ENCODE measurements at regions not wholly inside any gene's neighbourhood (a gene's known extent, or its start where the extent isn't known, plus 50 kb on each side); places are given as distances from the start of the nearest gene placed in this dataset.

GRCh38 chrX:120819126-120819525, 56.5 kb downstream of the CT47B1 start:
- Histone ChIP-seq H3K9me1 (replicated peaks; ENCODE audit: control insufficient read depth, extremely low read depth, insufficient read depth, low read length) (no peaks in the 10 kb centered on the region), H4K20me1 (replicated peaks; ENCODE audit: control insufficient read depth, extremely low read depth, insufficient read depth, low read length) (no peaks in the 10 kb centered on the region), H3K4me1 (ENCODE audit: control insufficient read depth, extremely low read depth, insufficient read depth, low read length) (no peaks in the 10 kb centered on the region), H3K4me2 (ENCODE audit: insufficient read depth, low read length) (no peak overlapping the region), H2AFZ (ENCODE audit: low read depth, low read length) (no peak overlapping the region), H3K9me3 (replicated peaks; ENCODE audit: control insufficient read depth, insufficient read depth, low read length) (no peaks in the 10 kb centered on the region), H3K36me3 (ENCODE audit: control insufficient read depth in 2 of 2, extremely low read depth in 1 of 2, insufficient read depth in 2 of 2, low read length in 2 of 2) (no peaks in the 10 kb centered on the region), H3K27ac (ENCODE audit: insufficient read depth, low read depth, low read length) (no peak overlapping the region), H3K79me2 (ENCODE audit: control insufficient read depth, insufficient read depth, low read length) (no peaks in the 10 kb centered on the region), H3K9ac (replicated peaks; ENCODE audit: extremely low read depth, insufficient read depth, low read length) (no peak overlapping the region), H3K27me3 (ENCODE audit: control insufficient read depth in 2 of 2, insufficient read depth in 2 of 2, low read length in 2 of 2) (no peaks in the 10 kb centered on the region), H3K4me3 (replicated peaks in 1 of 3; ENCODE audit: insufficient read depth in 1 of 3, low read depth in 1 of 3, low read length in 3 of 3) (no peak overlapping the region)
- intact Hi-C loops (cut with micrococcal nuclease): no loop called here
- TF ChIP-seq CTCF (IDR thresholded peaks at IDR 0.05; ENCODE audit: extremely low read depth in 1 of 2, insufficient read depth in 1 of 2, low read depth in 1 of 2, low read length in 2 of 2) (no peak), JUN (IDR thresholded peaks at IDR 0.05; ENCODE audit: borderline replicate concordance, insufficient read depth, insufficient read length, low read depth) (no peak), FOS (IDR thresholded peaks at IDR 0.05; ENCODE audit: borderline replicate concordance, insufficient read depth, low read length) (no peak), MYC (IDR thresholded peaks at IDR 0.05; ENCODE audit: low read depth, low read length) (no peak)
- TF ChIP-seq, protein P1, sequence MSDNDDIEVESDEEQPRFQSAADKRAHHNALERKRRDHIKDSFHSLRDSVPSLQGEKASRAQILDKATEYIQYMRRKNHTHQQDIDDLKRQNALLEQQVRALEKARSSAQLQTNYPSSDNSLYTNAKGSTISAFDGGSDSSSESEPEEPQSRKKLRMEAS (IDR thresholded peaks at IDR 0.05; ENCODE audit: insufficient read depth, insufficient read length): no peak
- DNase-seq (ENCODE audit: low read depth, low spot score) (no peak), FAIRE-seq (no peak)
- dilution Hi-C loops (cut with MboI; ENCODE audit: extremely low pct_ligation_motif_present, low sequenced_read_pairs): no loop called here
- no TSS peak for BruUV-seq (replicated peaks)
- ChIA-PET CTCF (no interaction called here), POLR2A (no interaction called here)

DNA sequence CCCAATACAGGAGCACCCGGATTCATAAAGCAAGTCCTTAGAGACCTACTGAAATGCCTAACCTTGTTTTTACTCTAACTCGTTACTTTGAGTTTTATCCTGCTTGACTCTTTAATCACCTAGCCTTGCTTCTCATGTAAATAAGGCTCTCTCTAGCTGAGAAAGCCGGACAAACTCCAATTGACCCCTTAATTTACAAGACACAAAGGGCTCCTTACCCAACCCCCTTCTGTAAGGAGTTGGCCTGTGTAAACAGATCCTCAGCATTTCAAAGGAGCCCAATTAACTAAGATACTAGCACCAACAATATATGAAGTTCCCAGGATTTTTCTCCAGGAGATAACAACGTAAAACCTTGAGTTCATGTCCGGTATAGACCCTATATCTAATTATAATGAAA, 61.7 kb downstream of the CT47B1 start:
- DNase-seq (ENCODE audit: low read depth, low spot score) (no peak), FAIRE-seq (no peak)
- Histone ChIP-seq H3K9me3 (replicated peaks; ENCODE audit: control insufficient read depth, insufficient read depth, low read length) (no peaks in the 10 kb centered on the region), H3K4me2 (ENCODE audit: insufficient read depth, low read length) (no peak overlapping the region), H4K20me1 (replicated peaks; ENCODE audit: control insufficient read depth, extremely low read depth, insufficient read depth, low read length) (no peaks in the 10 kb centered on the region), H3K27me3 (ENCODE audit: control insufficient read depth in 2 of 2, insufficient read depth in 2 of 2, low read length in 2 of 2) (no peaks in the 10 kb centered on the region), H3K79me2 (ENCODE audit: control insufficient read depth, insufficient read depth, low read length) (no peaks in the 10 kb centered on the region), H3K36me3 (ENCODE audit: control insufficient read depth in 2 of 2, extremely low read depth in 1 of 2, insufficient read depth in 2 of 2, low read length in 2 of 2) (no peaks in the 10 kb centered on the region), H2AFZ (ENCODE audit: low read depth, low read length) (no peak overlapping the region), H3K27ac (ENCODE audit: insufficient read depth, low read depth, low read length) (no peak overlapping the region), H3K9ac (replicated peaks; ENCODE audit: extremely low read depth, insufficient read depth, low read length) (no peak overlapping the region), H3K9me1 (replicated peaks; ENCODE audit: control insufficient read depth, extremely low read depth, insufficient read depth, low read length) (no peaks in the 10 kb centered on the region), H3K4me1 (ENCODE audit: control insufficient read depth, extremely low read depth, insufficient read depth, low read length) (no peaks in the 10 kb centered on the region), H3K4me3 (replicated peaks in 1 of 3; ENCODE audit: insufficient read depth in 1 of 3, low read depth in 1 of 3, low read length in 3 of 3) (no peak overlapping the region)
- ChIA-PET CTCF (no interaction called here), POLR2A (no interaction called here)
- BruUV-seq (replicated peaks): no TSS peak
- no peak for TF ChIP-seq GATA2 (IDR thresholded peaks at IDR 0.05; ENCODE audit: insufficient read depth, insufficient read length, low read depth, low read length)
- TF ChIP-seq CTCF (IDR thresholded peaks at IDR 0.05; ENCODE audit: extremely low read depth in 1 of 2, insufficient read depth in 1 of 2, low read depth in 1 of 2, low read length in 2 of 2): no peak
- TF ChIP-seq FOS (IDR thresholded peaks at IDR 0.05; ENCODE audit: borderline replicate concordance, insufficient read depth, low read length): no peak
- TF ChIP-seq MYC (IDR thresholded peaks at IDR 0.05; ENCODE audit: low read depth, low read length): no peak
- no peak for TF ChIP-seq POLR2A (IDR thresholded peaks at IDR 0.05; ENCODE audit: low read depth, low read length)
- TF ChIP-seq EZH2 (IDR thresholded peaks at IDR 0.05; ENCODE audit: borderline replicate concordance, low read depth, low read length, severe bottlenecking): no peak
- TF ChIP-seq, protein P1 (IDR thresholded peaks at IDR 0.05; ENCODE audit: insufficient read depth, insufficient read length): no peak
- TF ChIP-seq POLR2AphosphoS5 (IDR thresholded peaks at IDR 0.05; ENCODE audit: insufficient read depth, low read depth, low read length): no peak
- no peak for TF ChIP-seq JUN (IDR thresholded peaks at IDR 0.05; ENCODE audit: borderline replicate concordance, insufficient read depth, insufficient read length, low read depth)
- intact Hi-C loops (cut with micrococcal nuclease): no loop called here
- dilution Hi-C loops (cut with MboI; ENCODE audit: extremely low pct_ligation_motif_present, low sequenced_read_pairs): no loop called here
